AG10803 (cell line): ENCODE measurements at regions not wholly inside any gene's neighbourhood (a gene's known extent, or its start where the extent isn't known, plus 50 kb on each side); places are given as distances from the start of the nearest gene placed in this dataset.

Experiments used
- DNase-seq: peaks from one replicate; pipeline ENCODE4 v3.0.0; 2010; ENCODE audit warnings: low read depth
- H3K4me3 ChIP-seq: 2 replicates; pipeline ENCODE4 v1.5.1; 2011; ENCODE audit warnings: mild to moderate bottlenecking, low read length, control low read depth
- TF ChIP-seq, protein P1 (sequence below): conservative IDR thresholded peaks from 2 replicates; pipeline ENCODE4 v1.5.1; 2011; ENCODE audit warnings: mild to moderate bottlenecking, low read length, control low read depth, inconsistent platforms

DNA sequence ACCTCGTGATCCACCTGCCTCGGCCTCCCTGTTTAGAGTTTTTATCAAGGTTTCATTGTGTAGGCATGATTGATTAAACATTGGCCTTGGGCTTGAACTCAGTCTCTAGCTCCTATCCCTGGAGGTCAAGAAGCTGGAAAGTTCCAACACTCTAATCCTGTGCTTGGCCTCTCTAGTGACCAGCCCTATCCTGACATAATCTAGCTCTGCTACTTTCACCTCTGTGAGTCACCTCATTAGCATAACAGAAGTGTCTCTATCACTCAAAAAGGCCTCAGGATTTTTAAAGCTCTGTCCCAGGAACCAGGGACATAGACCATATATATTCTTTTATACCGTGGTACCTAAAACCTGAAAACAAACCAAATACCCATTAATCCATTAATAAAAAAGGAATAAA is 377.5 kb downstream of the CENPC start:
- no peak overlapping the region for H3K4me3 ChIP-seq
- TF ChIP-seq, protein P1, sequence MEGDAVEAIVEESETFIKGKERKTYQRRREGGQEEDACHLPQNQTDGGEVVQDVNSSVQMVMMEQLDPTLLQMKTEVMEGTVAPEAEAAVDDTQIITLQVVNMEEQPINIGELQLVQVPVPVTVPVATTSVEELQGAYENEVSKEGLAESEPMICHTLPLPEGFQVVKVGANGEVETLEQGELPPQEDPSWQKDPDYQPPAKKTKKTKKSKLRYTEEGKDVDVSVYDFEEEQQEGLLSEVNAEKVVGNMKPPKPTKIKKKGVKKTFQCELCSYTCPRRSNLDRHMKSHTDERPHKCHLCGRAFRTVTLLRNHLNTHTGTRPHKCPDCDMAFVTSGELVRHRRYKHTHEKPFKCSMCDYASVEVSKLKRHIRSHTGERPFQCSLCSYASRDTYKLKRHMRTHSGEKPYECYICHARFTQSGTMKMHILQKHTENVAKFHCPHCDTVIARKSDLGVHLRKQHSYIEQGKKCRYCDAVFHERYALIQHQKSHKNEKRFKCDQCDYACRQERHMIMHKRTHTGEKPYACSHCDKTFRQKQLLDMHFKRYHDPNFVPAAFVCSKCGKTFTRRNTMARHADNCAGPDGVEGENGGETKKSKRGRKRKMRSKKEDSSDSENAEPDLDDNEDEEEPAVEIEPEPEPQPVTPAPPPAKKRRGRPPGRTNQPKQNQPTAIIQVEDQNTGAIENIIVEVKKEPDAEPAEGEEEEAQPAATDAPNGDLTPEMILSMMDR, result no peak
- no peak for DNase-seq

GRCh38 chr4:67162690-67163089 is 382.6 kb downstream of the CENPC start:
- TF ChIP-seq, protein P1, result no peak
- no peak for DNase-seq

DNA sequence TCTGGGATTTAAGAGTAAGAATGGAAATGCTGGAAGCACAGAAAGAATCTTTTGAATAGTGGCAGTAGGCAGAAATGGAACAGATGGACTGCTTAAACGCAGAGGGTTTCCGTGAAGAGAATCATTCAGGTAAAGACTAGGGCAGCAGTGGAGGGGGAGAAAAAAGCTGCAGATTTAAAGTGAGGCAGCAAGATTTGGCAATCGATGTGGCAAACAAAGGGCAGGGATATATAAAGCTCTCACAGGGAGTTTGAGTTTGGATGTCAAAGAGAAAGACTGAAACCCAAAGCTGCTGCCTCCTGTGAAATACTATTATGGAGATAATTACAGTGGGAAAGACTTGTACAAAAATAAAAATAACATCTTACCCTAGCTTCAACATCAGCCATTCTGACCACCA is 384.0 kb downstream of the CENPC start:
- no peak for DNase-seq
- TF ChIP-seq, protein P1, result no peak
- no peak overlapping the region for H3K4me3 ChIP-seq

More at GRCh38 chr4:67162690-67163089, 382.6 kb downstream of the CENPC start:
- H3K4me3 ChIP-seq, result no peak overlapping the region

DNA sequence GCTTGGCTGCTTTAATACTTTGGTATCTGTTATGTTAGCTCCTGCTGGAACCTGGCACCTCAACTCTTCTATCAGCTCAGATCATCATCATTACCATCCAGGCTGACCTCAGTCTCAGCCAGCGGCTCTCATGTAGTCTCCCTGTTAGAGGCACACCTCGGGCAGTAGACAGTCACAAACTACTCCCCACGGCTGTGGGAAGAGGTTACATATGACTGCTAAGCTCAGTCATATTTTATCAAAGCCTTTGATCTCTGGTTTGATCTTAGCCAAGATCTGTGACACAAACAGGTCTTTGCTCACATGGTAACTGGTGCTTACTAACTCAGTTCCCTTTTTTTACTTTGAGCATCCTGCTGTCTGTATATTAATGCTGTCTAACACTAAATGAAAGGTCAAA is 384.9 kb downstream of the CENPC start:
- DNase-seq, result no peak
- TF ChIP-seq, protein P1, result no peak
- H3K4me3 ChIP-seq, result no peak overlapping the region

- TF ChIP-seq, protein P1, result no peak
- no peak overlapping the region for H3K4me3 ChIP-seq
- DNase-seq, result no peak
Measured at GRCh38 chr4:67158666-67159065, 386.6 kb downstream of the CENPC start.

GRCh38 chr4:67152976-67153375 is 392.3 kb downstream of the CENPC start:
- no peak for DNase-seq
- no peak overlapping the region for H3K4me3 ChIP-seq
- TF ChIP-seq, protein P1, result no peak

DNA sequence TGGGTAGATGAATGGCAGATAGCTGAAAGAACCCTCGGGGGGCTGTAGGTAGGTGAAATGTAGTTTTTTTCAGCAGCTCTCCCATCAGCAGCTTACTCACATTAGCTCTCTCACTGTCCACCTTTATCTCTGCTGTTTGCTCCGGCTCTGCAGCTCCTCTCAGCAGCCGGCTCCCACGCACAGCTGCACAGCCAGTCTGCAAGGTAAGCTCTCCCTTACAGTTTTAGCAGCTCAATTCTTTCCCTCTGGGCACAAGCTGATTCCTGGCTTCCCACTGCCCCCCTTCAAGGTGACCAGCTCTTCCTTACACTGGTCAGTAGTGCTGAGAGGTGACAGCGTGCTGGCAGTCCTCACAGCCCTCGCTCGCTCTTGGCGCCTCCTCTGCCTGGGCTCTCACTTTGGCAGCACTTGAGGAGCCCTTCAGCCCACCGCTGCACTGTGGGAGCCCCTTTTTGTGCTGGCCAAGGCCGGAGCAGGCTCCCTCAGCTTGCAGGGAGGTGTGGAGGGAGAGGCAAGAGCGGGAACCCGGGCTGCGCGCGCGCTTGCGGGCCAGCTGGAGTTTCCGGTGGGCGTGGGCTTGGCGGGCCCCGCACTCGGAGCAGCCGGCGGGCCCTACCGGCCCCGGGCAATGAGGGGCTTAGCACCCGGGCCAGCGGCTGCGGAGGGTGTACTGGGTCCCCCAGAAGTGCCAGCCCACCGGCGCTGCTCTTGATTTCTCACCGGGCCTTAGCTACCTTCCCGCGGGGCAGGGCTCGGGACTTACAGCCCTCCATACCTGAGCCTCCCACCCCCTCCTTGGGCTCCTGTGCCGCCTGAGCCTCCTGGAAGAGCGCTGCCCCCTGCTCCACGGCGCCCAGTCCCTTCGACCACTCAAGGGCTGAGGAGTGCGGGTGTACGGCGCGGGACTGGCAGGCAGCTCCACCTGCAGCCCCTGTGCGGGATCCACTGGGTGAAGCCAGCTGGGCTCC is 393.6 kb downstream of the CENPC start:
- H3K4me3 ChIP-seq, result no peak overlapping the region
- TF ChIP-seq, protein P1, result no peak
- DNase-seq, result no peak
